ENCODE measurements at regions not wholly inside any gene's neighbourhood (a gene's known extent, or its start where the extent isn't known, plus 50 kb on each side); places are given as distances from the start of the nearest gene placed in this dataset.

DNA sequence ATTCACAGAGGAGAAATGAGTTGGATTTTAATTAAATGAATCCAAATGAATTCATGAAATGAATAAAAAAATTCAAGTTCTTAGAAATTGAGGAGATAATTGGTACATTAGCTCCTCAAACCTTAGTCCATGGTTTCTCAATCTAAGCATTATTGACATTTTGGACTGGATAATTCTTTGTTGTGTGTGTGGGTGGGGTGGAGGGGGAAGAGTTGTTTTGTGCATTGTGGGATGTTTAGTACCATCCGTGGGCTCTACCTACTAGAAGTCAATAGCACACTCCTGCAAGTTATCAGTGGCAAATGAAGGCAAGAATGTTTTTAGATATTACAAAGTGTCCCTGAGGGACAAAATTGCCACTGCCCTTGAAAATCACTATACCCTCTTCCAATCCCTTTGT is 431.9 kb downstream of the PLPP3 start:
- TF ChIP-seq, protein P1, sequence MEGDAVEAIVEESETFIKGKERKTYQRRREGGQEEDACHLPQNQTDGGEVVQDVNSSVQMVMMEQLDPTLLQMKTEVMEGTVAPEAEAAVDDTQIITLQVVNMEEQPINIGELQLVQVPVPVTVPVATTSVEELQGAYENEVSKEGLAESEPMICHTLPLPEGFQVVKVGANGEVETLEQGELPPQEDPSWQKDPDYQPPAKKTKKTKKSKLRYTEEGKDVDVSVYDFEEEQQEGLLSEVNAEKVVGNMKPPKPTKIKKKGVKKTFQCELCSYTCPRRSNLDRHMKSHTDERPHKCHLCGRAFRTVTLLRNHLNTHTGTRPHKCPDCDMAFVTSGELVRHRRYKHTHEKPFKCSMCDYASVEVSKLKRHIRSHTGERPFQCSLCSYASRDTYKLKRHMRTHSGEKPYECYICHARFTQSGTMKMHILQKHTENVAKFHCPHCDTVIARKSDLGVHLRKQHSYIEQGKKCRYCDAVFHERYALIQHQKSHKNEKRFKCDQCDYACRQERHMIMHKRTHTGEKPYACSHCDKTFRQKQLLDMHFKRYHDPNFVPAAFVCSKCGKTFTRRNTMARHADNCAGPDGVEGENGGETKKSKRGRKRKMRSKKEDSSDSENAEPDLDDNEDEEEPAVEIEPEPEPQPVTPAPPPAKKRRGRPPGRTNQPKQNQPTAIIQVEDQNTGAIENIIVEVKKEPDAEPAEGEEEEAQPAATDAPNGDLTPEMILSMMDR (IDR thresholded peaks at IDR 0.05; ENCODE audit: unreplicated experiment): no peak
- no peak for DNase-seq (ENCODE audit: low spot score)
- H3K4me3 Mint-ChIP-seq (ENCODE audit: unreplicated experiment): no peak overlapping the region
- H3K4me1 Mint-ChIP-seq (ENCODE audit: unreplicated experiment): no peaks in the 10 kb centered on the region
- no peaks in the 10 kb centered on the region for H3K36me3 Mint-ChIP-seq (ENCODE audit: low read depth, unreplicated experiment)
- no peak overlapping the region for H3K27ac Mint-ChIP-seq (ENCODE audit: unreplicated experiment)
- H3K9me3 Mint-ChIP-seq (ENCODE audit: unreplicated experiment): no peaks in the 10 kb centered on the region
- H3K27me3 Mint-ChIP-seq (ENCODE audit: unreplicated experiment): no peaks in the 10 kb centered on the region

DNA sequence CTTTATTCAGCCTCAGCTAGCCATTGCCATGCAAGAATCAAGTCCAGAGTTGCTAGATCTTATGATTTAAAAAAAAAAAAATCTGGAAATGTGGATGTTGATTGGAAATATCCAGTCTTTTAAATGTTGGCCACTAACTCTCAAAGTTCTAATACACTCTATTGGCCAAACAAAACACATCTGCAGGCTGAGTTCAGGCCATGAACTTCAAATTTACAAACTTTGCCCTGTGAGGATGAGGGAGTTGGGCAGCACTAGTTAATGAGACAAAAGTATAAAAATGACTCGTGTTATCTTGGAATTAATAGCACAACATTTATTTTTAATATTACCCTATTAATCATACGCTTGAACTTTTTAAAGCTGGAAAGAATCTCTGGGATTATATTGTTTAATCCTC is 432.3 kb downstream of the PLPP3 start:
- Mint-ChIP-seq H3K27ac (ENCODE audit: unreplicated experiment) (no peak overlapping the region), H3K36me3 (ENCODE audit: low read depth, unreplicated experiment) (no peaks in the 10 kb centered on the region), H3K4me1 (ENCODE audit: unreplicated experiment) (no peaks in the 10 kb centered on the region), H3K4me3 (ENCODE audit: unreplicated experiment) (no peak overlapping the region), H3K27me3 (ENCODE audit: unreplicated experiment) (no peaks in the 10 kb centered on the region), H3K9me3 (ENCODE audit: unreplicated experiment) (no peaks in the 10 kb centered on the region)
- DNase-seq (ENCODE audit: low spot score): no peak
- TF ChIP-seq, protein P1 (IDR thresholded peaks at IDR 0.05; ENCODE audit: unreplicated experiment): no peak

DNA sequence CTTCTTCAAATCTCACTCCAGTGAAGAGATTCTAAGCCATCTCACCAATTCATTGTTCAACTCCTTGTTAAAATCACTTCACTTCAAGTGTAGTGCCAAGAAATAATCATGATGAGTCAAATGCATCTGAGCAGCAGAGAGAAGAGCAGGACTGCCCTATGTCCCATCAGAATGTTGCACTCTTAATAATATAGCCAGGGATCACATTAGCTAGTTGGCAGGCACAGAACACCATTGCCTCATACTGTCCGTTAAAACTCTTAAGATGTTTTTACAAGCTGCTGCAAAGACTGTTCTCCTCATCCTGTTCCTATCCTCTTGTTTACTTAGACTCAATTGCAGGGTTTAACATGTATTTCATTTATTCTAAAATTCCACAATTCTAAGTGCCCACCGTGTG is 432.9 kb downstream of the PLPP3 start:
- no peaks in the 10 kb centered on the region for H3K9me3 Mint-ChIP-seq (ENCODE audit: unreplicated experiment)
- no peak for DNase-seq (ENCODE audit: low spot score)

GRCh38 chr1:56145581-56145980 is 433.8 kb downstream of the PLPP3 start:
- DNase-seq (ENCODE audit: low spot score): no peak
- no peaks in the 10 kb centered on the region for H3K9me3 Mint-ChIP-seq (ENCODE audit: unreplicated experiment)
- H3K36me3 Mint-ChIP-seq (ENCODE audit: low read depth, unreplicated experiment): no peaks in the 10 kb centered on the region
- TF ChIP-seq, protein P1 (IDR thresholded peaks at IDR 0.05; ENCODE audit: unreplicated experiment): no peak
- H3K27me3 Mint-ChIP-seq (ENCODE audit: unreplicated experiment): no peaks in the 10 kb centered on the region
- H3K4me3 Mint-ChIP-seq (ENCODE audit: unreplicated experiment): no peak overlapping the region
- H3K27ac Mint-ChIP-seq (ENCODE audit: unreplicated experiment): no peak overlapping the region
- no peaks in the 10 kb centered on the region for H3K4me1 Mint-ChIP-seq (ENCODE audit: unreplicated experiment)

More for the DNA sequence above, 432.9 kb downstream of the PLPP3 start:
- H3K4me1 Mint-ChIP-seq (ENCODE audit: unreplicated experiment): no peaks in the 10 kb centered on the region
- H3K36me3 Mint-ChIP-seq (ENCODE audit: low read depth, unreplicated experiment): no peaks in the 10 kb centered on the region
- TF ChIP-seq, protein P1 (IDR thresholded peaks at IDR 0.05; ENCODE audit: unreplicated experiment): no peak
- H3K4me3 Mint-ChIP-seq (ENCODE audit: unreplicated experiment): no peak overlapping the region
- H3K27ac Mint-ChIP-seq (ENCODE audit: unreplicated experiment): no peak overlapping the region
- no peaks in the 10 kb centered on the region for H3K27me3 Mint-ChIP-seq (ENCODE audit: unreplicated experiment)

- Mint-ChIP-seq H3K27me3 (ENCODE audit: unreplicated experiment) (no peaks in the 10 kb centered on the region), H3K4me1 (ENCODE audit: unreplicated experiment) (no peaks in the 10 kb centered on the region), H3K27ac (ENCODE audit: unreplicated experiment) (no peak overlapping the region), H3K9me3 (ENCODE audit: unreplicated experiment) (no peaks in the 10 kb centered on the region), H3K36me3 (ENCODE audit: low read depth, unreplicated experiment) (no peaks in the 10 kb centered on the region), H3K4me3 (ENCODE audit: unreplicated experiment) (no peak overlapping the region)
- no peak for DNase-seq (ENCODE audit: low spot score)
- TF ChIP-seq, protein P1 (IDR thresholded peaks at IDR 0.05; ENCODE audit: unreplicated experiment): no peak
These were observed 437.1 kb downstream of the PLPP3 start for GRCh38 chr1:56142301-56142700.

Data from endothelial cell (in vitro differentiated cells).